WERI-Rb-1 (cell line): ENCODE measurements at regions not wholly inside any gene's neighbourhood (a gene's known extent, or its start where the extent isn't known, plus 50 kb on each side); places are given as distances from the start of the nearest gene placed in this dataset.

Experiments
- DNase-seq: peaks from one replicate; pipeline ENCODE4 v3.0.0-alpha.2; 2020
- H3K27ac ChIP-seq: fragments of 250-450 bp; sonication (Bioruptor Pico); 2 replicates; pipeline ENCODE4 v1.5.1; 2020; ENCODE audit warnings: mild to moderate bottlenecking, moderate library complexity
- H3K27me3 ChIP-seq: fragments of 250-450 bp; sonication (Bioruptor Pico); 2 replicates; pipeline ENCODE4 v1.5.1; 2021; ENCODE audit warnings: mild to moderate bottlenecking, low read depth, moderate library complexity; ENCODE audit not compliant: insufficient read depth, severe bottlenecking
- H3K36me3 ChIP-seq: fragments of 250-450 bp; sonication (Bioruptor Pico); 2 replicates; pipeline ENCODE4 v1.5.1; 2020; ENCODE audit warnings: mild to moderate bottlenecking, moderate library complexity
- H3K4me3 ChIP-seq: 2 replicates; pipeline ENCODE4 v1.5.1; 2011; ENCODE audit warnings: low read depth, mild to moderate bottlenecking, control low read depth, low read length
- H3K9me3 ChIP-seq: fragments of 250-450 bp; sonication (Bioruptor Pico); 2 replicates; pipeline ENCODE4 v1.5.1; 2021; ENCODE audit warnings: mild to moderate bottlenecking, moderate library complexity; ENCODE audit not compliant: severe bottlenecking
- CTCF ChIP-seq: IDR thresholded peaks from 2 replicates; pipeline ENCODE4 v1.5.1; 2011; ENCODE audit warnings: low read depth, mild to moderate bottlenecking, control low read depth, inconsistent platforms, low read length

- no peak for DNase-seq
- Histone ChIP-seq H3K36me3 (no peaks in the 10 kb centered on the region), H3K27me3 (no peaks in the 10 kb centered on the region), H3K27ac (no peak overlapping the region), H3K4me3 (no peak overlapping the region), H3K9me3 (no peaks in the 10 kb centered on the region)
- TF ChIP-seq CTCF: no peak
These were observed 284.1 kb upstream of the FOXG1 start for GRCh38 chr14:28482251-28483040.

- Histone ChIP-seq H3K27ac (no peak overlapping the region), H3K27me3 (no peaks in the 10 kb centered on the region), H3K9me3 (no peaks in the 10 kb centered on the region), H3K4me3 (no peak overlapping the region), H3K36me3 (no peaks in the 10 kb centered on the region)
- TF ChIP-seq CTCF: no peak
- no peak for DNase-seq
These were observed 283.1 kb upstream of the FOXG1 start for GRCh38 chr14:28483506-28483905.

GRCh38 chr14:28488684-28489083, 277.9 kb upstream of the FOXG1 start:
- Histone ChIP-seq H3K27ac (no peak overlapping the region), H3K27me3 (no peaks in the 10 kb centered on the region), H3K4me3 (no peak overlapping the region), H3K36me3 (no peaks in the 10 kb centered on the region), H3K9me3 (no peaks in the 10 kb centered on the region)
- no peak for DNase-seq
- no peak for TF ChIP-seq CTCF

- no peak overlapping the region for H3K27ac ChIP-seq
- no peak for DNase-seq
- no peaks in the 10 kb centered on the region for H3K27me3 ChIP-seq
- TF ChIP-seq CTCF: no peak
- no peaks in the 10 kb centered on the region for H3K9me3 ChIP-seq
- no peaks in the 10 kb centered on the region for H3K36me3 ChIP-seq
- H3K4me3 ChIP-seq: no peak overlapping the region
These were observed 273.1 kb upstream of the FOXG1 start for GRCh38 chr14:28493516-28493915.

- Histone ChIP-seq H3K4me3 (no peak overlapping the region), H3K36me3 (no peaks in the 10 kb centered on the region), H3K27ac (no peak overlapping the region), H3K9me3 (no peaks in the 10 kb centered on the region), H3K27me3 (no peaks in the 10 kb centered on the region)
- TF ChIP-seq CTCF: no peak
- DNase-seq: no peak
These were observed 272.4 kb upstream of the FOXG1 start for GRCh38 chr14:28494196-28494595.

GRCh38 chr14:28496364-28496763, 270.2 kb upstream of the FOXG1 start:
- no peaks in the 10 kb centered on the region for H3K36me3 ChIP-seq
- no peak for DNase-seq
- H3K27ac ChIP-seq: no peak overlapping the region
- H3K9me3 ChIP-seq: no peaks in the 10 kb centered on the region
- TF ChIP-seq CTCF: no peak
- H3K4me3 ChIP-seq: no peak overlapping the region
- H3K27me3 ChIP-seq: no peaks in the 10 kb centered on the region
